ENCODE measurements at regions not wholly inside any gene's neighbourhood (a gene's known extent, or its start where the extent isn't known, plus 50 kb on each side); places are given as distances from the start of the nearest gene placed in this dataset.

GRCh38 chr6:81547149-81547548, 205.3 kb downstream of the TENT5A start:
- no peaks in the 10 kb centered on the region for H3K9me2 ChIP-seq (ENCODE audit: insufficient read depth, low read length)
- no peak overlapping the region for H3K4me3 ChIP-seq (ENCODE audit: low read length)
- no peak overlapping the region for H3K9ac ChIP-seq (ENCODE audit: low read length)
- no peaks in the 10 kb centered on the region for H4K20me1 ChIP-seq (ENCODE audit: insufficient read depth)
- TF ChIP-seq MXI1 (conservative IDR thresholded peaks at IDR 0.05; ENCODE audit: poor library complexity, severe bottlenecking): no peak
- no peaks in the 10 kb centered on the region for H3K36me3 ChIP-seq (ENCODE audit: insufficient read depth, low read length)
- H3K79me2 ChIP-seq (replicated peaks; ENCODE audit: insufficient read depth, low read length): no peaks in the 10 kb centered on the region
- H3K27ac ChIP-seq (ENCODE audit: low read length): no peak overlapping the region
- H3K9me3 ChIP-seq (ENCODE audit: low read length): no peaks in the 10 kb centered on the region
- no peak overlapping the region for H2AFZ ChIP-seq (ENCODE audit: low read depth, low read length)
- H3F3A ChIP-seq (ENCODE audit: insufficient read depth, low read length, poor library complexity, severe bottlenecking): no peaks in the 10 kb centered on the region
- no peak overlapping the region for H3K4me2 ChIP-seq (ENCODE audit: low read length)
- no peaks in the 10 kb centered on the region for H3K27me3 ChIP-seq (ENCODE audit: insufficient read depth, low read depth, low read length)

DNA sequence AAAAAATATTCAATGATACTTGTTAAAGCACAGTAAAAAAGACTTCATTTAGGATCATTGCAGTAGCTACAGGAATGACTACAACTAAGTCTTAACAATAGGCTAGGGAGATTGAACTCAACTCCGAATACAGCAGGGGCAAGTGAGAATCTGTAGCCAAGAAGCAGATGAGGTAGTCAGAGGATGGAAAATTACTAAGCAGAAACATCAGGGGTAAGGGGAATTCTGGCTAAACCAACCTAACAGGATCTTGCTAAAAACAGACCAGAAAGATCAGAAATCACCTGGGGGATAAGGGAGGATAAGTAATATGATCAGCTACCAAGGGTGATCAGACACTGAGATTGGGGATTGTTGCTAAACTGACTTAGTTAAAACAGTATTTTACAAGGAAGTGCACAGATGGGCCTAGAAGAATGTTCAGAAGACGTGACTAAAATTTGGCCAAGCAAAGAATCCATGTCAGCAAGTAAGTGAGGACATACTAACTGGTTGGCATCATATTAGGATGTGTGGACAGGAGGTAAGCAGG, 217.5 kb downstream of the TENT5A start:
- no peaks in the 10 kb centered on the region for H3K27me3 ChIP-seq (ENCODE audit: insufficient read depth, low read depth, low read length)
- H3K9me3 ChIP-seq (ENCODE audit: low read length): no peaks in the 10 kb centered on the region
- H3K4me2 ChIP-seq (ENCODE audit: low read length): no peak overlapping the region
- no peaks in the 10 kb centered on the region for H3K79me2 ChIP-seq (replicated peaks; ENCODE audit: insufficient read depth, low read length)
- H2AFZ ChIP-seq (ENCODE audit: low read depth, low read length): no peak overlapping the region
- no peaks in the 10 kb centered on the region for H3F3A ChIP-seq (ENCODE audit: insufficient read depth, low read length, poor library complexity, severe bottlenecking)
- no peak overlapping the region for H3K4me3 ChIP-seq (ENCODE audit: low read length)
- H3K36me3 ChIP-seq (ENCODE audit: insufficient read depth, low read length): no peaks in the 10 kb centered on the region
- no peak overlapping the region for H3K9ac ChIP-seq (ENCODE audit: low read length)
- H3K27ac ChIP-seq (ENCODE audit: low read length): no peak overlapping the region
- TF ChIP-seq, protein P1, sequence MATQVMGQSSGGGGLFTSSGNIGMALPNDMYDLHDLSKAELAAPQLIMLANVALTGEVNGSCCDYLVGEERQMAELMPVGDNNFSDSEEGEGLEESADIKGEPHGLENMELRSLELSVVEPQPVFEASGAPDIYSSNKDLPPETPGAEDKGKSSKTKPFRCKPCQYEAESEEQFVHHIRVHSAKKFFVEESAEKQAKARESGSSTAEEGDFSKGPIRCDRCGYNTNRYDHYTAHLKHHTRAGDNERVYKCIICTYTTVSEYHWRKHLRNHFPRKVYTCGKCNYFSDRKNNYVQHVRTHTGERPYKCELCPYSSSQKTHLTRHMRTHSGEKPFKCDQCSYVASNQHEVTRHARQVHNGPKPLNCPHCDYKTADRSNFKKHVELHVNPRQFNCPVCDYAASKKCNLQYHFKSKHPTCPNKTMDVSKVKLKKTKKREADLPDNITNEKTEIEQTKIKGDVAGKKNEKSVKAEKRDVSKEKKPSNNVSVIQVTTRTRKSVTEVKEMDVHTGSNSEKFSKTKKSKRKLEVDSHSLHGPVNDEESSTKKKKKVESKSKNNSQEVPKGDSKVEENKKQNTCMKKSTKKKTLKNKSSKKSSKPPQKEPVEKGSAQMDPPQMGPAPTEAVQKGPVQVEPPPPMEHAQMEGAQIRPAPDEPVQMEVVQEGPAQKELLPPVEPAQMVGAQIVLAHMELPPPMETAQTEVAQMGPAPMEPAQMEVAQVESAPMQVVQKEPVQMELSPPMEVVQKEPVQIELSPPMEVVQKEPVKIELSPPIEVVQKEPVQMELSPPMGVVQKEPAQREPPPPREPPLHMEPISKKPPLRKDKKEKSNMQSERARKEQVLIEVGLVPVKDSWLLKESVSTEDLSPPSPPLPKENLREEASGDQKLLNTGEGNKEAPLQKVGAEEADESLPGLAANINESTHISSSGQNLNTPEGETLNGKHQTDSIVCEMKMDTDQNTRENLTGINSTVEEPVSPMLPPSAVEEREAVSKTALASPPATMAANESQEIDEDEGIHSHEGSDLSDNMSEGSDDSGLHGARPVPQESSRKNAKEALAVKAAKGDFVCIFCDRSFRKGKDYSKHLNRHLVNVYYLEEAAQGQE (IDR thresholded peaks at IDR 0.05; ENCODE audit: borderline replicate concordance): no peak
- TF ChIP-seq RAD21 (conservative IDR thresholded peaks at IDR 0.05): no peak
- TF ChIP-seq MXI1 (conservative IDR thresholded peaks at IDR 0.05; ENCODE audit: poor library complexity, severe bottlenecking): no peak
- TF ChIP-seq, protein P2, sequence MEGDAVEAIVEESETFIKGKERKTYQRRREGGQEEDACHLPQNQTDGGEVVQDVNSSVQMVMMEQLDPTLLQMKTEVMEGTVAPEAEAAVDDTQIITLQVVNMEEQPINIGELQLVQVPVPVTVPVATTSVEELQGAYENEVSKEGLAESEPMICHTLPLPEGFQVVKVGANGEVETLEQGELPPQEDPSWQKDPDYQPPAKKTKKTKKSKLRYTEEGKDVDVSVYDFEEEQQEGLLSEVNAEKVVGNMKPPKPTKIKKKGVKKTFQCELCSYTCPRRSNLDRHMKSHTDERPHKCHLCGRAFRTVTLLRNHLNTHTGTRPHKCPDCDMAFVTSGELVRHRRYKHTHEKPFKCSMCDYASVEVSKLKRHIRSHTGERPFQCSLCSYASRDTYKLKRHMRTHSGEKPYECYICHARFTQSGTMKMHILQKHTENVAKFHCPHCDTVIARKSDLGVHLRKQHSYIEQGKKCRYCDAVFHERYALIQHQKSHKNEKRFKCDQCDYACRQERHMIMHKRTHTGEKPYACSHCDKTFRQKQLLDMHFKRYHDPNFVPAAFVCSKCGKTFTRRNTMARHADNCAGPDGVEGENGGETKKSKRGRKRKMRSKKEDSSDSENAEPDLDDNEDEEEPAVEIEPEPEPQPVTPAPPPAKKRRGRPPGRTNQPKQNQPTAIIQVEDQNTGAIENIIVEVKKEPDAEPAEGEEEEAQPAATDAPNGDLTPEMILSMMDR (IDR thresholded peaks at IDR 0.05; ENCODE audit: poor library complexity, severe bottlenecking): no peak
- TF ChIP-seq EZH2 (IDR thresholded peaks at IDR 0.05; ENCODE audit: borderline replicate concordance, insufficient read depth, low read length, poor library complexity, severe bottlenecking): no peak
- TF ChIP-seq POLR2AphosphoS5 (IDR thresholded peaks at IDR 0.05): no peak
- TF ChIP-seq SMC3 (conservative IDR thresholded peaks at IDR 0.05; ENCODE audit: poor library complexity): no peak
- TF ChIP-seq EP300 (conservative IDR thresholded peaks at IDR 0.05; ENCODE audit: poor library complexity, severe bottlenecking): no peak
- TF ChIP-seq TAF1 (IDR thresholded peaks at IDR 0.05; ENCODE audit: low read depth): no peak
- H4K20me1 ChIP-seq (ENCODE audit: insufficient read depth): no peaks in the 10 kb centered on the region
- H3K9me2 ChIP-seq (ENCODE audit: insufficient read depth, low read length): no peaks in the 10 kb centered on the region
